ENCODE measurements at regions not wholly inside any gene's neighbourhood (a gene's known extent, or its start where the extent isn't known, plus 50 kb on each side); places are given as distances from the start of the nearest gene placed in this dataset.

- RAD21 ChIA-PET (ENCODE audit: low non-redundant PET in 1 of 2, low total read pairs in 2 of 2, uncharacterized antibody in 2 of 2, unreplicated experiment in 2 of 2): no interaction called here
- Histone ChIP-seq H2AFZ (ENCODE audit: low read depth, low read length, poor library complexity, severe bottlenecking) (no peak overlapping the region), H3K27me3 (ENCODE audit: insufficient read depth, low read length) (no peaks in the 10 kb centered on the region), H3K4me3 (replicated peaks in 1 of 2; ENCODE audit: low read depth in 1 of 2, low read length in 2 of 2) (no peak overlapping the region), H3K9me2 (ENCODE audit: insufficient read depth) (no peaks in the 10 kb centered on the region), H3K9ac (ENCODE audit: low read length) (no peak overlapping the region), H3K79me2 (ENCODE audit: insufficient read depth, low read length) (no peaks in the 10 kb centered on the region), H3K4me2 (ENCODE audit: low read length) (no peak overlapping the region), H4K20me1 (ENCODE audit: insufficient read depth) (no peaks in the 10 kb centered on the region), H3K4me1 (ENCODE audit: control insufficient read depth in 1 of 2, insufficient read depth in 2 of 2, low read length in 2 of 2) (no peaks in the 10 kb centered on the region), H3K9me3 (ENCODE audit: control insufficient read depth in 1 of 2, insufficient read depth in 1 of 2, low read depth in 1 of 2, low read length in 2 of 2) (peaks cover 19 to 27% of the 10 kb centered on the region in 2 experiments; a peak in 3 of 4 replicates), H3K27ac (ENCODE audit: low read depth, low read length) (no peak overlapping the region), H3K36me3 (ENCODE audit: control insufficient read depth in 1 of 2, insufficient read depth in 2 of 2, low read length in 2 of 2) (no peaks in the 10 kb centered on the region)
- intact Hi-C loops (cut with micrococcal nuclease): no loop called here
- TF ChIP-seq CBX3 (IDR thresholded peaks at IDR 0.05; ENCODE audit: low read depth): no peak
- TF ChIP-seq ZFX (IDR thresholded peaks at IDR 0.05): no peak
- TF ChIP-seq EZH2 (IDR thresholded peaks at IDR 0.05): no peak
- TF ChIP-seq SP1 (IDR thresholded peaks at IDR 0.05; ENCODE audit: low read depth): no peak
- TF ChIP-seq EGR1 (IDR thresholded peaks at IDR 0.05; ENCODE audit: low read depth): no peak
- no peak for TF ChIP-seq REST (IDR thresholded peaks at IDR 0.05; ENCODE audit: low read depth)
- TF ChIP-seq POLR2AphosphoS5 (IDR thresholded peaks at IDR 0.05; ENCODE audit: low read depth, low read length): no peak
- TF ChIP-seq ZNF274 (IDR thresholded peaks at IDR 0.05; ENCODE audit: low read depth, low read length): no peak
- TF ChIP-seq JUND (IDR thresholded peaks at IDR 0.05): no peak
- no peak for TF ChIP-seq ZBTB33 (IDR thresholded peaks at IDR 0.05; ENCODE audit: extremely low read depth, insufficient replicate concordance, low read length)
- no peak for DNase-seq (ENCODE audit: low read depth, low spot score)
- BruUV-seq (replicated peaks): no TSS peak
- no peak for ATAC-seq
- POLR2A ChIA-PET: no interaction called here
- CTCF ChIA-PET: no interaction called here
Measured at GRCh38 chr18:67406714-67407113, 109.8 kb downstream of the DSEL start.

Data from HCT116 (cell line).